GM12872 (cell line): ENCODE measurements at regions not wholly inside any gene's neighbourhood (a gene's known extent, or its start where the extent isn't known, plus 50 kb on each side); places are given as distances from the start of the nearest gene placed in this dataset.

Experiments used
- TF ChIP-seq, protein P1 (sequence below): IDR thresholded peaks from 3 replicates; pipeline ENCODE4 v1.5.1; 2011; ENCODE audit warnings: low read depth, mild to moderate bottlenecking, low read length, moderate library complexity; ENCODE audit not compliant: insufficient read depth

- TF ChIP-seq, protein P1, sequence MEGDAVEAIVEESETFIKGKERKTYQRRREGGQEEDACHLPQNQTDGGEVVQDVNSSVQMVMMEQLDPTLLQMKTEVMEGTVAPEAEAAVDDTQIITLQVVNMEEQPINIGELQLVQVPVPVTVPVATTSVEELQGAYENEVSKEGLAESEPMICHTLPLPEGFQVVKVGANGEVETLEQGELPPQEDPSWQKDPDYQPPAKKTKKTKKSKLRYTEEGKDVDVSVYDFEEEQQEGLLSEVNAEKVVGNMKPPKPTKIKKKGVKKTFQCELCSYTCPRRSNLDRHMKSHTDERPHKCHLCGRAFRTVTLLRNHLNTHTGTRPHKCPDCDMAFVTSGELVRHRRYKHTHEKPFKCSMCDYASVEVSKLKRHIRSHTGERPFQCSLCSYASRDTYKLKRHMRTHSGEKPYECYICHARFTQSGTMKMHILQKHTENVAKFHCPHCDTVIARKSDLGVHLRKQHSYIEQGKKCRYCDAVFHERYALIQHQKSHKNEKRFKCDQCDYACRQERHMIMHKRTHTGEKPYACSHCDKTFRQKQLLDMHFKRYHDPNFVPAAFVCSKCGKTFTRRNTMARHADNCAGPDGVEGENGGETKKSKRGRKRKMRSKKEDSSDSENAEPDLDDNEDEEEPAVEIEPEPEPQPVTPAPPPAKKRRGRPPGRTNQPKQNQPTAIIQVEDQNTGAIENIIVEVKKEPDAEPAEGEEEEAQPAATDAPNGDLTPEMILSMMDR: no peak
Measured at GRCh38 chr3:177687291-177687690, 490.0 kb upstream of the TBL1XR1 start.

- TF ChIP-seq, protein P1: no peak
Measured at GRCh38 chr3:177688152-177688551, 490.9 kb upstream of the TBL1XR1 start.

- TF ChIP-seq, protein P1: no peak
Measured at GRCh38 chr3:177689077-177689476, 491.8 kb upstream of the TBL1XR1 start.

- TF ChIP-seq, protein P1: no peak
Measured at GRCh38 chr3:177689869-177690268, 492.6 kb upstream of the TBL1XR1 start.

GRCh38 chr3:177690306-177690705 is 493.0 kb upstream of the TBL1XR1 start:
- TF ChIP-seq, protein P1: no peak

GRCh38 chr3:177692304-177692975 is 495.2 kb upstream of the TBL1XR1 start:
- TF ChIP-seq, protein P1: no peak

GRCh38 chr3:177693616-177694264 is 496.5 kb upstream of the TBL1XR1 start:
- TF ChIP-seq, protein P1: no peak
